SK-MEL-5 (cell line): ENCODE measurements at regions not wholly inside any gene's neighbourhood (a gene's known extent, or its start where the extent isn't known, plus 50 kb on each side); places are given as distances from the start of the nearest gene placed in this dataset.

Experiments used
- DNase-seq: peaks from one replicate; pipeline ENCODE4 v3.0.0-alpha.2; 2016; ENCODE audit warnings: low read depth, low spot score
- in situ Hi-C: cut with HindIII; loops from 2 replicates; pipeline ENCODE4 v1.10.0; 2016; ENCODE audit warnings: low sequenced_read_pairs, high pct_unique_total_duplicates, low pct_unique_long_range_greater_than_20kb

DNA sequence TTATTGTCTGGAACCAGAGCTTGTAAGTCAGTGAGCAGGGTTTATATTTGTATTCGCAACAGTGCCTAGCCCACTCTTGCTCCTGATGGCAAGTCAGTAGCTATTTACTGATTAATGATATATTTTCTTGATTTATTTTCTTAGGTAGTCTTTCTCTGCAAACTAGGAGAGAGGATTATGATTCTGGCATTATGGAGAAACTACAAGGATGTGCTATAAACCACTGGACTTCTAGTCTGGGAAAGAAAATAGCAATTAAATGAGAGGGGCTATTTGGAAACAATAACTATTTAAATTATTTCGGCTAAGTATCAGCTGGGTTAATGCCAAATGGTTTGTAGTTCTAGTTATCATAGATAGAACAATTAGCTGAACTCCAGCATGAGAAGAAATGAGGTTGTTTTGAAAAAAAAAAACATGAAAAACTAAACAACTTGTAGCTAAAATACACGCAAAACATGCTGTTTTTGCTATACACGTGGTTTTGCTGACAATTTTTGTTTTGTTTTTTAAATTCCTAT lies 304.9 kb upstream of the TCF21 start:
- in situ Hi-C loops, result no loop called here
- DNase-seq, result no peak

DNA sequence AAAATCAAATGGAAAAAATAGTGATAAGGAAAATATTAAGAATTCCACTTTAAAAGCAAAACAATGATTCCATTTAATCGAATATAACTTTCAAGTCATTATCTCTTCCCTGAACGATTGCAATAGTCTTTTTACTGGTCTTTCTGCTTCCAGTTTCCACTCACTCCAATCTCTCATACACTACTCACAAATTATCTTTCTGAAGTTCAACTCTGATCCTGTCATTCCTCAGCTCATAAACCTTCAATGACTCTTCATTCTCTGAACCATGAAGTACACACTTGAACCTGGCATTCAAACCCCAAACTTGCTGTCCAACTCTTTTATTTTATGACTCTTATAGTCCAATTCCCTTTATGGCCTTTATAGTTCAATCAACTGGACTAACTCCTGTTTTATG lies 304.1 kb upstream of the TCF21 start:
- DNase-seq, result no peak
- in situ Hi-C loops, result no loop called here

GRCh38 chr6:133585978-133586377 lies 302.9 kb upstream of the TCF21 start:
- in situ Hi-C loops, result no loop called here
- no peak for DNase-seq

DNA sequence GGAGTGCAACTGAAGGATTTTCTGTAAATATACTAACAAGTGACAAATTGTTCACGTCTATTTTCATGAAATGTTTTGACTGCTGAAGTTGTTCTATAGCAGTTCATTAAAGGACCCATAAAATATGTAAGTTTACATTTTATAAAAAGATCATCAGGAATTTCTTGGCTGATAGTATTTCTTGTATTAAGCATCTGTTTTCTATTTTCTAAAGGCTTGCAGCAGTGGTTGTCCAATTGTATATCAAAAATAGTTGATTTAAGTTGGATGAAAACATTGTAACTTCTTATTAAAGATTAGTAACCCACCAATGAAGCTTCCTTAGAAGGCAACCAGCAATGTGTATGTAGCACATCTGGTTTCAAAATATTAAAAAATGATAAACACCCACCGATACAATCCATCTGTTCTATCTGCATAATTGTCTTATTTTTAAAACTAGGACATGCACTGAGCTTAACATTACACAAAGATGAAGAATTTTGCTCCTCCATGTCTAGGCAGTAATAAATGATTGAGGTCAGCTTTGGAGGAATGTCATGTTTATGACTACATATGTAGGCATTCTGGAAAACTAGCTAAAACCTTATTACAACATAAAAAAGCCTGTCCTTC lies 301.3 kb upstream of the TCF21 start:
- DNase-seq, result no peak
- in situ Hi-C loops, result no loop called here

DNA sequence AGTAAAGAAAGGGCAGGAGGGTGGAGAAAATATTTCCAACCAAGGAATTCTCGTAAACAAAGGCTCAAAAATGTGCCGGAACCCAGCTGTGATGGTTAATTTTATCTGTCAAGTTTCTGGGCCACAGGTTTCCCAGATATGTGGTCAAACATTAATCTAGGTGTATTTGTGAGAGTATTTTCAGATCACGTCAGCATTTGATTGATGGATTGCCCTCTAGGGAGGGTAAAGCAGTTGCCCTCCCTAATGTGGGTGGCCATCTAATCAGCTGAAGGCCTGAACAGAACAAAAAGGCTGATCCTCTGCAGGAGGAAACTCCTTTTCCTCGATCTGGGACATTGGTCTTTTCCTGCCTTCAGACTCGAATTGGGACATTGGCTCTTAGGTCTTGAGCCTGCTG lies 298.7 kb upstream of the TCF21 start:
- no peak for DNase-seq

DNA sequence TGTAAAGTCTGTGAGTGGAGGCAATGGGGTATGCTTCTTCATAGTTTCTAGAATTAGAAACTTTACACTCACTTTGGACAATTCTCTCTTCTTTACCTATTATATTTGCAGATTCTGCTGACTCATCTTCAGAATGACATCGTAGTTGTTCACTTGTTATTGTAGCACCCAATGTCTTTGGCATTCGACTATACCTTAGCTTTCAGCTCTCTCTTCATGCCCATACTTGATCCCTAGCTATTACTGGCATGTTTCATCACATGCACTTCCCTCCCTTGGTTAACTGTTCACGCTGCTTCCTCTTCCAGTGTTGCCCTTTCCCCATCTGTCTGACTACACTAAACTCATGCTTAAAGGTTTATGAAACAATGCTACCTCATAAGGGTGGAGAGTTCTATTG lies 298.1 kb upstream of the TCF21 start:
- in situ Hi-C loops, result no loop called here
- no peak for DNase-seq

More for the DNA sequence above, 298.7 kb upstream of the TCF21 start:
- in situ Hi-C loops, result no loop called here

DNA sequence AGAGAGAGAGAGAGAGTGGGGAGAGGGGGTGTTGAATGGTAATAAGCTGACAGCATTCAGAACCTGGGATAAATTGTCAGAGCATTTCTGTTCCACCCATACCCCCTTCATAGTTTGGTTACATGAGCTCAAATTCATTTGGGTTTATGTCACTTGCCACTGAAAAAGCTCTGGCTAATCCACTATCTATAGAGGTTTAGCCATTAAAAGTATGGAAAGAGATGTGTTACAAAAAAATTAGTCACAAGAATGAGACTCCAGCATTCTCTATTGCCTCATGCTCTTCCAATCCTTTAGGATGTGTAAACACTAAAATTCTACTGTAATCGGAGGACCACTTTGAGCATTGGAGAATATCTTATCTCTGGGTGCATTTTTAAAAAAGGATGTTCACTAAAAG lies 297.6 kb upstream of the TCF21 start:
- no peak for DNase-seq
- in situ Hi-C loops, result no loop called here

GRCh38 chr6:133594652-133595110 lies 294.2 kb upstream of the TCF21 start:
- no peak for DNase-seq
- in situ Hi-C loops, result no loop called here

GRCh38 chr6:133595111-133595761 lies 293.7 kb upstream of the TCF21 start:
- in situ Hi-C loops, result no loop called here

GRCh38 chr6:133606852-133607251 lies 282.1 kb upstream of the TCF21 start:
- DNase-seq, result no peak
- in situ Hi-C loops, result no loop called here

More at GRCh38 chr6:133595111-133595761, 293.7 kb upstream of the TCF21 start:
- no peak for DNase-seq

DNA sequence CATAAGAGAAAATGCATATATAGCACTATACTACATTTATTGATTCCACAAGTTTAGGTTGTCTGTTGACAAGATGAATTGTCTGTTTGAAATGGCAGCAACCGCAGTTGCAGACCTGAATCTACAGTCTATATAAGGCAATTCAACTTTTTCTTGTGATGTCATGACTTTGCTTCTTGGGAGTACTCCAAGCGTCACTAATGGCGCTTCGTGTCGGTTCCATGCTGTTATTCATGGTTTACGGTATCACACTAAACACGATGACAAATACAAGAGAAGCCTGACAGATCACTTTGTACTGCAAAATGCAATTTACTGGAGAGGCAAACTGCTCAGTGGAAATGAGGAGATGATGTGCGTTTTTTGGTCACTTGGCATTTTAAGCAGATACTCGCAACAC lies 280.3 kb upstream of the TCF21 start:
- no peak for DNase-seq
- in situ Hi-C loops, result no loop called here

GRCh38 chr6:133609415-133610226 lies 279.3 kb upstream of the TCF21 start:
- in situ Hi-C loops, result no loop called here
- peak; percentile 100 for DNase-seq

DNA sequence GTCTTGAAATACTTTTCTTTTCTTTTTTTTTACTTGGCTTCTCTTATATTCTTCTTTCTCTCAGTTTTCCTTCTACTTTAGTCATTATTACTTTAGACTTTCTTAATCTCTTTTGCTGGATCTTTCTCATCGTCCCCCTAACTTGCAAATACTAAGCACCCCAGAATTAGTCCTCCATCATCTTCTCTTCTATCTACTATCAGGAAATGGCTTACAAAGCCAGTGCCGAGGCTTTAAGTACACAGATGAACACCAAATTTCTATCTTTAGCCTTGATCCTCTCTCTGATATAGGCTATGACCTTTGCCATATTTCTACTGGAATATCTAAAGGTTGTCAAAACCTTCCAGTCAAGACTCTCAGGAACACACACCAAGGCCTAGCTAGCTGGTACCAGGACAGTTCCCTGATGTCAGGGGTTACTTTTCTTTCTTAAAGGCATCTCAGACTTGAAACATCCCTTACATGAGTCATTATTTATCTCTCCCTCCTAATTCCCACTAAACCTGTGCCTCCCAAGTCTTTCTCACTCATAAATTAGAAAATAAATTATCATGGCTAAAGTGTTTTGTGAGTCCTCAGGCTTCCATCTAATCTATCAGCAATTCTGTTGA lies 278.6 kb upstream of the TCF21 start:
- in situ Hi-C loops, result no loop called here
- no peak for DNase-seq

DNA sequence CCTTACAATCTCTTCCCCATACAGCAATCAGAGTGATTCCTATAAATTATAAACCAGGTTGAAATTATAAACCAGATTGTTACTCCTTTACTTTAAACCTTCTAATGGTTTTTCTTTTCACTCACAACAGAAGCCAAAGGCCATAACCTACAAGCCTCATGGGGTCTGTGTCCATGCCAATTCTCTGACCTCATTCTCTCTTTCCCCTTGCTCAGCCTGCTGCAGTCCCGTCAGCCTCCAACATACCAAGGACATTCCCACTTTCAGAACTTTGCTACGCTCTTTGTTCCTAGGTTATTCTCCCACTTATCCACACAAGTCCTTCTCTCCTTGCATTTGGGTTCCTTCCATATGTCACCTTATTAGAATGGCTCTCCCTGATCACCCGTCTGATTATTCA lies 277.9 kb upstream of the TCF21 start:
- DNase-seq, result no peak
- in situ Hi-C loops, result no loop called here

- in situ Hi-C loops, result no loop called here
- DNase-seq, result no peak
Observed at GRCh38 chr6:133612459-133612858, 276.5 kb upstream of the TCF21 start.

- DNase-seq, result peak; percentile 23
- in situ Hi-C loops, result no loop called here
Observed at GRCh38 chr6:133613211-133613610, 275.7 kb upstream of the TCF21 start.

DNA sequence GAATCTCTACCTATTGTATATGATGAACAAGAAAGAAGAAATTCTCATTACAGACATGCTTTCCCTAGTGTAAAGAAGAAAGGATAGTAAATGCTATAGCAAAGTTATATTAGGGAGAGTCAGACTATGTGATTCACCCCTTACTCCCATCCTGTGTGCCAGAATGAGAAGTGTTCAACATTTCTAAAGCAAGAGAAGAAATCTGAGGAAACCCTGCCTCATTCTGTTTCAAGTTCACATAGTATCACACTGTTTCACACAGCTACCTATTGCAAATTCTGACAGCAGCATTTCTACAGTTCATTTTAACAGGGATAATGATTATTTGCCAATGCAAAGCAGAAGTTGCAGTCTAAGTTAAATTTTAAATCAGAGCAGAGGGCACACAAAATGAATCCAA lies 267.2 kb upstream of the TCF21 start:
- in situ Hi-C loops, result no loop called here
- no peak for DNase-seq

- in situ Hi-C loops, result no loop called here
Observed at GRCh38 chr6:133623065-133623464, 265.8 kb upstream of the TCF21 start.

More at GRCh38 chr6:133623065-133623464, 265.8 kb upstream of the TCF21 start:
- peak; percentile 63 for DNase-seq
